ENCODE measurements at regions not wholly inside any gene's neighbourhood (a gene's known extent, or its start where the extent isn't known, plus 50 kb on each side); places are given as distances from the start of the nearest gene placed in this dataset.

DNA sequence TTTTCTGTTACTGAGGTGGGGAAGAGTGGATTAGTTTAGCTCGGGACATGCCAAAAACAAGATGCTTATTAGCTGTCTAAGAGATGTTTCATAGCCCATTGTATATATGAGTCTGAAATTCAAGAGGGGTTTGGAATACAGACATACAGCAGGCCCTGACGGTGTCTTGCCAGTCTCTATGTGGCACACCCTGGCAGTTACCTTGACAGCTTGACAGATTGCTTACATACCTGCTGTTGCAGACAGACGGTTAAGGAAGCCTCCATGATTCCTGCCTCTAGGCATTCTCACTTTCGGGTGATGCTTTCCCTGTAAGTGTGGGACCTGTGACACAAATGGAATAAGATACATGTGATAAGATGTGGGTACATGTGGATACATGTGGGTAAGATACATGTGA lies 95.0 kb downstream of the QRSL1 start:
- no peak for TF ChIP-seq CTCF (conservative IDR thresholded peaks at IDR 0.05; ENCODE audit: low read depth in 2 of 2)
- TF ChIP-seq ZNF114 (CRISPR knock-in tag; IDR thresholded peaks at IDR 0.05): no peak
- TF ChIP-seq EZH2 (IDR thresholded peaks at IDR 0.05; ENCODE audit: low read depth, unreplicated experiment): no peak
- TF ChIP-seq CREB1 (CRISPR knock-in tag; IDR thresholded peaks at IDR 0.05; ENCODE audit: low read depth): no peak
- no peak for TF ChIP-seq POLR2AphosphoS5 (IDR thresholded peaks at IDR 0.05; ENCODE audit: low read depth)
- TF ChIP-seq, protein P1, sequence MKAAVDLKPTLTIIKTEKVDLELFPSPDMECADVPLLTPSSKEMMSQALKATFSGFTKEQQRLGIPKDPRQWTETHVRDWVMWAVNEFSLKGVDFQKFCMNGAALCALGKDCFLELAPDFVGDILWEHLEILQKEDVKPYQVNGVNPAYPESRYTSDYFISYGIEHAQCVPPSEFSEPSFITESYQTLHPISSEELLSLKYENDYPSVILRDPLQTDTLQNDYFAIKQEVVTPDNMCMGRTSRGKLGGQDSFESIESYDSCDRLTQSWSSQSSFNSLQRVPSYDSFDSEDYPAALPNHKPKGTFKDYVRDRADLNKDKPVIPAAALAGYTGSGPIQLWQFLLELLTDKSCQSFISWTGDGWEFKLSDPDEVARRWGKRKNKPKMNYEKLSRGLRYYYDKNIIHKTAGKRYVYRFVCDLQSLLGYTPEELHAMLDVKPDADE (IDR thresholded peaks at IDR 0.05): no peak

Measured in GM23338 (cell line).